Transverse colon (tissue), 3 donors: ENCODE measurements at regions not wholly inside any gene's neighbourhood (a gene's known extent, or its start where the extent isn't known, plus 50 kb on each side); places are given as distances from the start of the nearest gene placed in this dataset.

Source experiments
- CTCF ChIP-seq, 5 experiments: fragments of 200-600 bp in 3 of 5; fragments of 450-650 bp in 2 of 5; sonication (generic) in 3 of 5; IDR thresholded peaks; 1 replicate in 2 of 5; 2 replicates in 3 of 5; pipeline ENCODE4 v1.5.1; 2016 to 2017; ENCODE audit warnings: antibody characterized with exemption in 5 of 5, inconsistent platforms in 3 of 5, mild to moderate bottlenecking in 2 of 5, moderate library complexity in 1 of 5
- EP300 ChIP-seq: sonication (generic); formaldehyde crosslinking; IDR thresholded peaks from one replicate; pipeline ENCODE4 v1.6.1; 2017; ENCODE audit warnings: antibody characterized with exemption, low read depth
- POLR2A ChIP-seq: fragments of 450-650 bp; IDR thresholded peaks from one replicate; pipeline ENCODE4 v1.6.1; 2016; ENCODE audit warnings: antibody characterized with exemption, mild to moderate bottlenecking, moderate library complexity

GRCh38 chr22:48154169-48154942 is 1391.9 kb downstream of the TBC1D22A start:
- TF ChIP-seq POLR2A (no peak), EP300 (no peak), CTCF (IDR thresholded peaks at IDR 0.05) (no peak)
